Loucy (cell line): ENCODE measurements at regions not wholly inside any gene's neighbourhood (a gene's known extent, or its start where the extent isn't known, plus 50 kb on each side); places are given as distances from the start of the nearest gene placed in this dataset.

Source experiments
- H2AFZ ChIP-seq: fragments of 200-600 bp; sonication (generic); 2 replicates; pipeline ENCODE4 v1.6.0; 2016; ENCODE audit warnings: antibody characterized with exemption, mild to moderate bottlenecking, low read length, moderate library complexity
- H3F3A ChIP-seq: fragments of 200-600 bp; 2 replicates; pipeline ENCODE4 v1.6.0; 2016; ENCODE audit warnings: antibody characterized with exemption, low read depth, mild to moderate bottlenecking
- H3K27me3 ChIP-seq: fragments of 200-600 bp; sonication (generic); 2 replicates; pipeline ENCODE4 v1.6.1; 2014; ENCODE audit warnings: low read length, mild to moderate bottlenecking; ENCODE audit not compliant: insufficient read depth, poor library complexity, severe bottlenecking
- H3K36me3 ChIP-seq: fragments of 200-600 bp; sonication (generic); 2 replicates; pipeline ENCODE4 v1.6.1; 2016; ENCODE audit warnings: low read length; ENCODE audit not compliant: insufficient read depth
- H3K4me1 ChIP-seq: fragments of 200-600 bp; sonication (generic); 2 replicates; pipeline ENCODE4 v1.5.1; 2014; ENCODE audit warnings: low read length, mild to moderate bottlenecking; ENCODE audit not compliant: insufficient read depth, poor library complexity, severe bottlenecking
- H3K4me2 ChIP-seq: fragments of 200-600 bp; sonication (generic); 2 replicates; pipeline ENCODE4 v1.6.0; 2014; ENCODE audit warnings: antibody characterized with exemption, low read length, low read depth, mild to moderate bottlenecking; ENCODE audit not compliant: poor library complexity, severe bottlenecking
- H3K4me3 ChIP-seq: fragments of 200-600 bp; sonication (generic); 2 replicates; pipeline ENCODE4 v1.5.1; 2014; ENCODE audit warnings: low read length, mild to moderate bottlenecking, mixed read lengths; ENCODE audit not compliant: poor library complexity, severe bottlenecking
- H3K79me2 ChIP-seq: fragments of 200-600 bp; sonication (generic); 2 replicates; pipeline ENCODE4 v1.6.1; 2014; ENCODE audit warnings: low read length; ENCODE audit not compliant: insufficient read depth
- H3K9ac ChIP-seq: fragments of 200-600 bp; sonication (generic); 2 replicates; pipeline ENCODE4 v1.6.0; 2014; ENCODE audit warnings: mild to moderate bottlenecking, low read depth, low read length, moderate library complexity; ENCODE audit not compliant: poor library complexity, severe bottlenecking
- H3K9me2 ChIP-seq: fragments of 200-600 bp; sonication (generic); replicated peaks from 2 replicates; pipeline ENCODE4 v1.6.1; 2016; ENCODE audit warnings: low read depth, low read length, mixed read lengths
- H3K9me3 ChIP-seq: fragments of 200-600 bp; sonication (generic); 2 replicates; pipeline ENCODE4 v1.6.1; 2014; ENCODE audit warnings: mild to moderate bottlenecking, antibody characterized with exemption, low read length, low read depth; ENCODE audit not compliant: insufficient read depth
- H4K20me1 ChIP-seq: fragments of 200-600 bp; sonication (generic); 2 replicates; pipeline ENCODE4 v1.6.0; 2014; ENCODE audit warnings: antibody characterized with exemption, low read length, mild to moderate bottlenecking; ENCODE audit not compliant: insufficient read depth, poor library complexity, severe bottlenecking
- EZH2phosphoT487 ChIP-seq: fragments of 200-600 bp; IDR thresholded peaks from 2 replicates; pipeline ENCODE4 v1.6.1; 2018; ENCODE audit warnings: antibody characterized with exemption, mild to moderate bottlenecking, moderate library complexity, borderline replicate concordance
- TF ChIP-seq, protein P1 (sequence below): fragments of 200-600 bp; sonication (generic); conservative IDR thresholded peaks from 2 replicates; pipeline ENCODE4 v1.5.1; 2014; ENCODE audit warnings: mild to moderate bottlenecking, antibody characterized with exemption, low read length

DNA sequence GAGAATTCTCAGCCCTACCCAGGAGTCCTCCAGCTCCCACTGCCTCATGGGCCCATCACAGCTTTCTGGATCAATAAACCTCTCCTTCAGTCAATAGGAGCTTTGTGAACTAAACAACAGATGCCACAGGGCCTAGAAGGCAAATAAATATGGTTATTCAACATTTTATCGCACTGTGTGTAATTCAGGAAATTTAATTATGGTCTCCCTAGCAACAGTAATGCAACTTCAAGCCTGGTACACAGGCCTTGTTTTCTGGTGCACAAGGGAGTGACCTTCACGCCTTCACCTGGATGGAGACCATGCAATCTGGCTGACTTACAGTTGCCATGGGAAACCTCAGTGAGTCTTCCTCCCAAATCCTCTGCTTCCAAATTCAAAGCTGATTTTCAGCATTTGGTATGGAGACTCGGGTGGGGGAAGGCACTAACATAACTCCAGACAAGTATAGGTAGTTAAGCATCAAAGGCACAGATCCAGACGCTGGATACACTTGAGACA lies 441.0 kb upstream of the NPVF start:
- H3K4me3 ChIP-seq: no peak overlapping the region

DNA sequence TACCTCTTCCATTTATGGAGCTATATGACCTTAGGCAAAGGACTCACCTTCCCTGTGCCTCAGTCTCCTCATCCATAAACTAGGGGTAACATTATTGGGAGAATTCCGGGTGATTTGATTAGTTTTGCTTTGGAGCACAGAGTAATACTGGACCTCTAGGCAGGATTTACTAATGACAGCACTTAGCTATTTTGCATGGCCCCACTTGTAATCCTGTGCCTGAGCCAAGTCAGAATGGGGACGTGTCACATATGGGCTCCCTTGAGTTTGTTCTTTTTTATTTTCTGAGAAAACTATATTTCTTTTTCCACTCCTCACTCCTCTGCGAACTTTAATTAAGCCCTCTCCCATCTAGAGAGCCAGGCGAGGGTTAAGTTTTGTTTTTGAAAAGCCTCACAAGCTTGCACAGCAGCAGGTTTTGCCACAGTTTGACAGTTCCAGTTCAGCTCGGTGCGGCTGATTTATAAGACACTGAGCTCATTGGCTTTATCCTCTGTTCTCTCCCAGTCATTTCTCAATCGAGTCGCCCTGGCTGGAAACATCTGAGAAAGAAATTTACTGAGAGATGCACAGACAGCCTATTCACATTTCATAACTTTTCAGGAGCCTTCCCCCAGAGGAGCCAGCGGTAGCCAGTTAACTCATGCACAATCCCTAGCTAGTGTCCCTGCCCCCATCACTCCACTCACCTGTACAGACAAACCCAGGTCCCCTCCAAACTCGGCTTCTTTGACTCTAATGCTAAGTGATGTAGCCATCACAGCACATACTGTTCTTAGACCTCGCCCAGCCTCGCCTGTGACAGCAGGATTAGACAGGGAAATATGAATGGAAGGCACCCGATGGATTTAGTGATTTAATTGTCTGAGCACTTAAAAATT lies 441.9 kb upstream of the NPVF start:
- TF ChIP-seq, protein P1, sequence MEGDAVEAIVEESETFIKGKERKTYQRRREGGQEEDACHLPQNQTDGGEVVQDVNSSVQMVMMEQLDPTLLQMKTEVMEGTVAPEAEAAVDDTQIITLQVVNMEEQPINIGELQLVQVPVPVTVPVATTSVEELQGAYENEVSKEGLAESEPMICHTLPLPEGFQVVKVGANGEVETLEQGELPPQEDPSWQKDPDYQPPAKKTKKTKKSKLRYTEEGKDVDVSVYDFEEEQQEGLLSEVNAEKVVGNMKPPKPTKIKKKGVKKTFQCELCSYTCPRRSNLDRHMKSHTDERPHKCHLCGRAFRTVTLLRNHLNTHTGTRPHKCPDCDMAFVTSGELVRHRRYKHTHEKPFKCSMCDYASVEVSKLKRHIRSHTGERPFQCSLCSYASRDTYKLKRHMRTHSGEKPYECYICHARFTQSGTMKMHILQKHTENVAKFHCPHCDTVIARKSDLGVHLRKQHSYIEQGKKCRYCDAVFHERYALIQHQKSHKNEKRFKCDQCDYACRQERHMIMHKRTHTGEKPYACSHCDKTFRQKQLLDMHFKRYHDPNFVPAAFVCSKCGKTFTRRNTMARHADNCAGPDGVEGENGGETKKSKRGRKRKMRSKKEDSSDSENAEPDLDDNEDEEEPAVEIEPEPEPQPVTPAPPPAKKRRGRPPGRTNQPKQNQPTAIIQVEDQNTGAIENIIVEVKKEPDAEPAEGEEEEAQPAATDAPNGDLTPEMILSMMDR: no peak
- TF ChIP-seq EZH2phosphoT487: no peak
- no peaks in the 10 kb centered on the region for H3K36me3 ChIP-seq
- H3K4me2 ChIP-seq: no peak overlapping the region
- H3K4me3 ChIP-seq: no peak overlapping the region
- no peak overlapping the region for H2AFZ ChIP-seq
- H3K27me3 ChIP-seq: no peaks in the 10 kb centered on the region
- no peaks in the 10 kb centered on the region for H3K9me2 ChIP-seq
- no peaks in the 10 kb centered on the region for H3K79me2 ChIP-seq
- H3F3A ChIP-seq: no peaks in the 10 kb centered on the region
- H3K9me3 ChIP-seq: no peaks in the 10 kb centered on the region
- H3K9ac ChIP-seq: no peak overlapping the region
- no peaks in the 10 kb centered on the region for H3K4me1 ChIP-seq
- H4K20me1 ChIP-seq: no peaks in the 10 kb centered on the region

More for the DNA sequence above, 441.0 kb upstream of the NPVF start:
- Histone ChIP-seq H2AFZ (no peak overlapping the region), H3K36me3 (no peaks in the 10 kb centered on the region), H3K4me2 (no peak overlapping the region), H3K9ac (no peak overlapping the region), H3K9me2 (no peaks in the 10 kb centered on the region), H4K20me1 (no peaks in the 10 kb centered on the region), H3F3A (no peaks in the 10 kb centered on the region), H3K9me3 (no peaks in the 10 kb centered on the region), H3K4me1 (no peaks in the 10 kb centered on the region), H3K27me3 (no peaks in the 10 kb centered on the region), H3K79me2 (no peaks in the 10 kb centered on the region)
- TF ChIP-seq EZH2phosphoT487: no peak
- TF ChIP-seq, protein P1: no peak

DNA sequence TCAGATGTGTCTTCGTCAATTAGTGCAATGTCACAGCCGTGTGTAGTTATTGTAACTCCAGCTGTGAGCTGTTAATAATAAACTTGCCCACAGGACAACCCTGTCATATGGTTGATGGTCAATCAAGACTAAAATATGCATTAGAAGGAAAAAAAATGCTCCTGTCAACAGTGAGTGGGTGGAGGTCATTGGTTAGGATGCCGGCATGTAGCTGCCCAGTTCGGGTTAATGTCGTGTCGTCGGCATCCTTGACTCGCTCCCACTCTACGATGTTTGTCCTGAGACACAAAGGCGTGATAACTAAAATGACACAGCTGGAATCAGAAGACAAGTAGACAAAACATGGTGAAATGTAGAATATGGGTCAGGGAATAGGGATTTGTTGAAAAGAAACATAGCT lies 442.8 kb upstream of the NPVF start:
- Histone ChIP-seq H3K9ac (no peak overlapping the region), H3K4me3 (no peak overlapping the region), H2AFZ (no peak overlapping the region), H4K20me1 (no peaks in the 10 kb centered on the region), H3K79me2 (no peaks in the 10 kb centered on the region), H3K9me3 (no peaks in the 10 kb centered on the region), H3F3A (no peaks in the 10 kb centered on the region), H3K27me3 (no peaks in the 10 kb centered on the region), H3K9me2 (no peaks in the 10 kb centered on the region), H3K4me2 (no peak overlapping the region), H3K36me3 (no peaks in the 10 kb centered on the region), H3K4me1 (no peaks in the 10 kb centered on the region)
- TF ChIP-seq, protein P1: no peak
- no peak for TF ChIP-seq EZH2phosphoT487
